ENCODE measurements at regions not wholly inside any gene's neighbourhood (a gene's known extent, or its start where the extent isn't known, plus 50 kb on each side); places are given as distances from the start of the nearest gene placed in this dataset.

DNA sequence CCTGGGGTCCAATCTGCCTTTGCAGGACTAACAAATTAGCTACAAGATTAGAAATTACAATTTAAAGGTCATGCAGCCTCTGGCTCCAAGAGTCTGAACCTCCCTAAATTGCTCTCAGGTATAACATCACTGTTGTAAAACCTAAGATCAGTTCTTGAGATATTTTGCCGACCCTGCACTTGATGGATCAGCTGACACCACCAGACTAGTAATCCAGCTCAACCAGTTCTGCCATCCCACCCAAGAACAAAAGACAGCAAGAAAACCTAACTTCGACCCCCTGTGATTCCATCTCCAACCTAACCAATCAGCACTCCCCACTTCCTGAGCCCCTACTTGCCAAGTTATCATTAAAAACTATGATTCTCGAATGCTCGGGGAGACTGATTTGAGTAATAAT is 323.0 kb upstream of the BOD1L1 start (continued):
- TF ChIP-seq, protein P1, sequence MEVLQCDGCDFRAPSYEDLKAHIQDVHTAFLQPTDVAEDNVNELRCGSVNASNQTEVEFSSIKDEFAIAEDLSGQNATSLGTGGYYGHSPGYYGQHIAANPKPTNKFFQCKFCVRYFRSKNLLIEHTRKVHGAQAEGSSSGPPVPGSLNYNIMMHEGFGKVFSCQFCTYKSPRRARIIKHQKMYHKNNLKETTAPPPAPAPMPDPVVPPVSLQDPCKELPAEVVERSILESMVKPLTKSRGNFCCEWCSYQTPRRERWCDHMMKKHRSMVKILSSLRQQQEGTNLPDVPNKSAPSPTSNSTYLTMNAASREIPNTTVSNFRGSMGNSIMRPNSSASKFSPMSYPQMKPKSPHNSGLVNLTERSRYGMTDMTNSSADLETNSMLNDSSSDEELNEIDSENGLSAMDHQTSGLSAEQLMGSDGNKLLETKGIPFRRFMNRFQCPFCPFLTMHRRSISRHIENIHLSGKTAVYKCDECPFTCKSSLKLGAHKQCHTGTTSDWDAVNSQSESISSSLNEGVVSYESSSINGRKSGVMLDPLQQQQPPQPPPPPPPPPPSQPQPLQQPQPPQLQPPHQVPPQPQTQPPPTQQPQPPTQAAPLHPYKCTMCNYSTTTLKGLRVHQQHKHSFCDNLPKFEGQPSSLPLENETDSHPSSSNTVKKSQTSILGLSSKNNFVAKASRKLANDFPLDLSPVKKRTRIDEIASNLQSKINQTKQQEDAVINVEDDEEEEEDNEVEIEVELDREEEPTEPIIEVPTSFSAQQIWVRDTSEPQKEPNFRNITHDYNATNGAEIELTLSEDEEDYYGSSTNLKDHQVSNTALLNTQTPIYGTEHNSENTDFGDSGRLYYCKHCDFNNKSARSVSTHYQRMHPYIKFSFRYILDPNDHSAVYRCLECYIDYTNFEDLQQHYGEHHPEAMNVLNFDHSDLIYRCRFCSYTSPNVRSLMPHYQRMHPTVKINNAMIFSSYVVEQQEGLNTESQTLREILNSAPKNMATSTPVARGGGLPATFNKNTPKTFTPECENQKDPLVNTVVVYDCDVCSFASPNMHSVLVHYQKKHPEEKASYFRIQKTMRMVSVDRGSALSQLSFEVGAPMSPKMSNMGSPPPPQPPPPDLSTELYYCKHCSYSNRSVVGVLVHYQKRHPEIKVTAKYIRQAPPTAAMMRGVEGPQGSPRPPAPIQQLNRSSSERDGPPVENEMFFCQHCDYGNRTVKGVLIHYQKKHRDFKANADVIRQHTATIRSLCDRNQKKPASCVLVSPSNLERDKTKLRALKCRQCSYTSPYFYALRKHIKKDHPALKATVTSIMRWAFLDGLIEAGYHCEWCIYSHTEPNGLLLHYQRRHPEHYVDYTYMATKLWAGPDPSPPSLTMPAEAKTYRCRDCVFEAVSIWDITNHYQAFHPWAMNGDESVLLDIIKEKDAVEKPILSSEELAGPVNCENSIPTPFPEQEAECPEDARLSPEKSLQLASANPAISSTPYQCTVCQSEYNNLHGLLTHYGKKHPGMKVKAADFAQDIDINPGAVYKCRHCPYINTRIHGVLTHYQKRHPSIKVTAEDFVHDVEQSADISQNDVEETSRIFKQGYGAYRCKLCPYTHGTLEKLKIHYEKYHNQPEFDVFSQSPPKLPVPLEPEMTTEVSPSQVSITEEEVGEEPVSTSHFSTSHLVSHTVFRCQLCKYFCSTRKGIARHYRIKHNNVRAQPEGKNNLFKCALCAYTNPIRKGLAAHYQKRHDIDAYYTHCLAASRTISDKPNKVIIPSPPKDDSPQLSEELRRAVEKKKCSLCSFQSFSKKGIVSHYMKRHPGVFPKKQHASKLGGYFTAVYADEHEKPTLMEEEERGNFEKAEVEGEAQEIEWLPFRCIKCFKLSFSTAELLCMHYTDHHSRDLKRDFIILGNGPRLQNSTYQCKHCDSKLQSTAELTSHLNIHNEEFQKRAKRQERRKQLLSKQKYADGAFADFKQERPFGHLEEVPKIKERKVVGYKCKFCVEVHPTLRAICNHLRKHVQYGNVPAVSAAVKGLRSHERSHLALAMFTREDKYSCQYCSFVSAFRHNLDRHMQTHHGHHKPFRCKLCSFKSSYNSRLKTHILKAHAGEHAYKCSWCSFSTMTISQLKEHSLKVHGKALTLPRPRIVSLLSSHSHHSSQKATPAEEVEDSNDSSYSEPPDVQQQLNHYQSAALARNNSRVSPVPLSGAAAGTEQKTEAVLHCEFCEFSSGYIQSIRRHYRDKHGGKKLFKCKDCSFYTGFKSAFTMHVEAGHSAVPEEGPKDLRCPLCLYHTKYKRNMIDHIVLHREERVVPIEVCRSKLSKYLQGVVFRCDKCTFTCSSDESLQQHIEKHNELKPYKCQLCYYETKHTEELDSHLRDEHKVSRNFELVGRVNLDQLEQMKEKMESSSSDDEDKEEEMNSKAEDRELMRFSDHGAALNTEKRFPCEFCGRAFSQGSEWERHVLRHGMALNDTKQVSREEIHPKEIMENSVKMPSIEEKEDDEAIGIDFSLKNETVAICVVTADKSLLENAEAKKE (CRISPR knock-in tag; IDR thresholded peaks at IDR 0.05) = no peak
- TF ChIP-seq POLR2AphosphoS5 (IDR thresholded peaks at IDR 0.05; ENCODE audit: low read depth) = no peak
- TF ChIP-seq, protein P2, sequence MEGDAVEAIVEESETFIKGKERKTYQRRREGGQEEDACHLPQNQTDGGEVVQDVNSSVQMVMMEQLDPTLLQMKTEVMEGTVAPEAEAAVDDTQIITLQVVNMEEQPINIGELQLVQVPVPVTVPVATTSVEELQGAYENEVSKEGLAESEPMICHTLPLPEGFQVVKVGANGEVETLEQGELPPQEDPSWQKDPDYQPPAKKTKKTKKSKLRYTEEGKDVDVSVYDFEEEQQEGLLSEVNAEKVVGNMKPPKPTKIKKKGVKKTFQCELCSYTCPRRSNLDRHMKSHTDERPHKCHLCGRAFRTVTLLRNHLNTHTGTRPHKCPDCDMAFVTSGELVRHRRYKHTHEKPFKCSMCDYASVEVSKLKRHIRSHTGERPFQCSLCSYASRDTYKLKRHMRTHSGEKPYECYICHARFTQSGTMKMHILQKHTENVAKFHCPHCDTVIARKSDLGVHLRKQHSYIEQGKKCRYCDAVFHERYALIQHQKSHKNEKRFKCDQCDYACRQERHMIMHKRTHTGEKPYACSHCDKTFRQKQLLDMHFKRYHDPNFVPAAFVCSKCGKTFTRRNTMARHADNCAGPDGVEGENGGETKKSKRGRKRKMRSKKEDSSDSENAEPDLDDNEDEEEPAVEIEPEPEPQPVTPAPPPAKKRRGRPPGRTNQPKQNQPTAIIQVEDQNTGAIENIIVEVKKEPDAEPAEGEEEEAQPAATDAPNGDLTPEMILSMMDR (conservative IDR thresholded peaks at IDR 0.05; ENCODE audit: low read depth in 2 of 2) = no peak
- TF ChIP-seq NANOG (IDR thresholded peaks at IDR 0.05; ENCODE audit: borderline replicate concordance) = no peak

DNA sequence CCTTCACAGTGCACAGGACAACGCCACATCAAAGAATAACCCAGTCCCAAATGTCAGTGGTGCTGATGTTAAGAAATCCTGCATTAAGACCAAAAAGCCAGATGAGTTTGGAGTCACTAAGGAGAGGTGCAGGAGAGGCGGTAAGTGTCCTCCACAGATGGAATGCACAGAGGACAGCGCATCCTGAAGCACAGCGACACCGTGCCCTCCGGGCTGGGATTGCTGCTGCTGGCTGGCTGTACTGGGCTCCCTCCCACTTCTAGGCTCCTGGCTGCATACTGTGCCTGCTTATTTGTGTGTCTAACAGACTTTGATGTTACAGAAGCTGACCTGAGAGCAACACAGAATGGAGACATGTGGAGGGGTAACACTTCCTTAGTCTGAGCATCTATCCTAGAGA is 325.6 kb upstream of the BOD1L1 start:
- Histone ChIP-seq H2AFZ (no peak overlapping the region), H4K20me1 (replicated peaks; ENCODE audit: insufficient read depth) (no peaks in the 10 kb centered on the region), H3K79me2 (replicated peaks; ENCODE audit: insufficient read depth) (no peaks in the 10 kb centered on the region), H3K27me3 (ENCODE audit: insufficient read depth) (no peaks in the 10 kb centered on the region), H3K4me1 (ENCODE audit: insufficient read depth) (peaks cover 5% of the 10 kb centered on the region; the same call in 1 of the 2 replicates), H3F3A (replicated peaks; ENCODE audit: low read depth) (no peaks in the 10 kb centered on the region), H3K4me3 (no peak overlapping the region), H3K36me3 (ENCODE audit: insufficient read depth) (no peaks in the 10 kb centered on the region), H3K4me2 (no peak overlapping the region), H3K27ac (ENCODE audit: low read depth) (no peak overlapping the region), H3K9me2 (ENCODE audit: insufficient read depth) (peaks cover 10% of the 10 kb centered on the region; the same call in 1 of the 2 replicates)
- H3K36me3 Mint-ChIP-seq (ENCODE audit: low read depth) = no peaks in the 10 kb centered on the region
- no peaks in the 10 kb centered on the region; the same call in 2 of the 3 replicates for H3K9me3 Mint-ChIP-seq
- no peak overlapping the region for H3K27ac Mint-ChIP-seq
- peaks cover 12% of the 10 kb centered on the region for H3K4me1 Mint-ChIP-seq
- DNase-seq (ENCODE audit: low spot score) = no peak
- peaks cover 2% of the 10 kb centered on the region for H3K27me3 Mint-ChIP-seq (ENCODE audit: insufficient read depth, low read depth, poor library complexity)
- no peak overlapping the region for H3K4me3 Mint-ChIP-seq
- peak; percentile 50; the same call in 1 of the 3 replicates for ATAC-seq
- TF ChIP-seq JUNB (IDR thresholded peaks at IDR 0.05; ENCODE audit: unreplicated experiment) (no peak), CREB1 (CRISPR knock-in tag; IDR thresholded peaks at IDR 0.05; ENCODE audit: low read depth) (no peak), ZNF331 (CRISPR knock-in tag; IDR thresholded peaks at IDR 0.05; ENCODE audit: low read depth) (no peak), EZH2phosphoT487 (IDR thresholded peaks at IDR 0.05; ENCODE audit: unreplicated experiment) (no peak), EZH2 (IDR thresholded peaks at IDR 0.05; ENCODE audit: low read depth, unreplicated experiment) (no peak), ZNF114 (CRISPR knock-in tag; IDR thresholded peaks at IDR 0.05) (no peak), NANOG (IDR thresholded peaks at IDR 0.05; ENCODE audit: borderline replicate concordance) (no peak)
- TF ChIP-seq, protein P3, sequence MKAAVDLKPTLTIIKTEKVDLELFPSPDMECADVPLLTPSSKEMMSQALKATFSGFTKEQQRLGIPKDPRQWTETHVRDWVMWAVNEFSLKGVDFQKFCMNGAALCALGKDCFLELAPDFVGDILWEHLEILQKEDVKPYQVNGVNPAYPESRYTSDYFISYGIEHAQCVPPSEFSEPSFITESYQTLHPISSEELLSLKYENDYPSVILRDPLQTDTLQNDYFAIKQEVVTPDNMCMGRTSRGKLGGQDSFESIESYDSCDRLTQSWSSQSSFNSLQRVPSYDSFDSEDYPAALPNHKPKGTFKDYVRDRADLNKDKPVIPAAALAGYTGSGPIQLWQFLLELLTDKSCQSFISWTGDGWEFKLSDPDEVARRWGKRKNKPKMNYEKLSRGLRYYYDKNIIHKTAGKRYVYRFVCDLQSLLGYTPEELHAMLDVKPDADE (IDR thresholded peaks at IDR 0.05) = no peak

Data from GM23338 (cell line).